Sigmoid colon (tissue), 6 donors: ENCODE measurements at regions not wholly inside any gene's neighbourhood (a gene's known extent, or its start where the extent isn't known, plus 50 kb on each side); places are given as distances from the start of the nearest gene placed in this dataset.
"Not testable (repeated sequence)": the region's sequence is repeated elsewhere in the genome, so short reads cannot be mapped to it uniquely, and the experiment has no call there.

Source experiments
- DNase-seq: peaks from one replicate; pipeline ENCODE4 v3.0.0-alpha.2; 2019
- H3K27ac ChIP-seq, 4 donors: fragments of 200-600 bp; sonication (generic); one replicate each; pipeline ENCODE4 v1.5.1; 2016 to 2019; ENCODE audit warnings: mild to moderate bottlenecking in 1 of 4
- H3K27me3 ChIP-seq, 3 donors: fragments of 200-600 bp; sonication (generic); one replicate each; pipeline ENCODE4 v1.5.1; 2019; ENCODE audit warnings: mild to moderate bottlenecking in 1 of 3
- H3K36me3 ChIP-seq, 4 donors: fragments of 200-600 bp; sonication (generic); one replicate each; pipeline ENCODE4 v1.5.1; 2016 to 2019
- H3K4me1 ChIP-seq, 4 donors: fragments of 200-600 bp; sonication (generic); one replicate each; pipeline ENCODE4 v1.5.1; 2017 to 2019
- H3K4me3 ChIP-seq, 4 donors: fragments of 200-600 bp; sonication (generic); one replicate each; pipeline ENCODE4 v1.5.1; 2017 to 2019; ENCODE audit warnings: mild to moderate bottlenecking in 2 of 4, moderate library complexity in 1 of 4
- H3K9me3 ChIP-seq, 4 donors: fragments of 200-600 bp in 3 of 4; sonication (generic) in 3 of 4; one replicate each; pipeline versions ENCODE4 v1.5.1 to v1.6.1; 2013 to 2019
- CTCF ChIP-seq, 4 experiments: fragments of 450-650 bp in 3 of 4; fragments of 200-600 bp in 1 of 4; IDR thresholded peaks; one replicate each; pipeline ENCODE4 v1.5.1; 2016 to 2019; ENCODE audit warnings: antibody characterized with exemption in 4 of 4, mild to moderate bottlenecking in 3 of 4, moderate library complexity in 2 of 4
- EP300 ChIP-seq, 4 donors: sonication (generic); formaldehyde crosslinking; IDR thresholded peaks; one replicate each; pipeline ENCODE4 v1.6.1; 2017; ENCODE audit warnings: antibody characterized with exemption in 4 of 4
- POLR2A ChIP-seq, 2 donors: fragments of 450-650 bp; IDR thresholded peaks; one replicate each; pipeline ENCODE4 v1.6.1; 2016; ENCODE audit warnings: antibody characterized with exemption in 2 of 2, mild to moderate bottlenecking in 2 of 2, moderate library complexity in 2 of 2
- POLR2AphosphoS5 ChIP-seq, 4 donors: sonication (generic); formaldehyde crosslinking; IDR thresholded peaks; one replicate each; pipeline ENCODE4 v1.6.1; 2017; ENCODE audit warnings: antibody characterized with exemption in 4 of 4
- WGBS, 2 donors: extraction: QIAGEN DNeasy Blood & Tissue Kit; methylation state at CpG; one replicate each; pipeline ENCODE4 v1.1.7; 2013; 5-methylcytosine and 5-hydroxymethylcytosine counted together
- intact Hi-C: fragments of 100-400 bp; cut with DNase I; formaldehyde crosslinking; loops from one replicate; pipeline ENCODE4 v1.15.1; 2023
- donor health status: healthy with polysubstance abuse.
- donor health status: healthy.

GRCh38 chr1:14281412-14281811 lies 317.1 kb upstream of the KAZN start:
- no peak for DNase-seq
- intact Hi-C loops, result no loop called here
- Histone ChIP-seq H3K27me3 (no peaks in the 10 kb centered on the region), H3K36me3 (no peaks in the 10 kb centered on the region), H3K27ac (no peak overlapping the region), H3K4me1 (no peaks in the 10 kb centered on the region), H3K9me3 (no peaks in the 10 kb centered on the region), H3K4me3 (no peak overlapping the region)
- TF ChIP-seq CTCF (IDR thresholded peaks at IDR 0.05) (no peak), POLR2A (IDR thresholded peaks at IDR 0.05) (no peak), EP300 (IDR thresholded peaks at IDR 0.05) (no peak), POLR2AphosphoS5 (IDR thresholded peaks at IDR 0.05) (no peak)
- WGBS, 2 donors, result 39 to 73% methylated on average over 1 of the region's 1 CpG

DNA sequence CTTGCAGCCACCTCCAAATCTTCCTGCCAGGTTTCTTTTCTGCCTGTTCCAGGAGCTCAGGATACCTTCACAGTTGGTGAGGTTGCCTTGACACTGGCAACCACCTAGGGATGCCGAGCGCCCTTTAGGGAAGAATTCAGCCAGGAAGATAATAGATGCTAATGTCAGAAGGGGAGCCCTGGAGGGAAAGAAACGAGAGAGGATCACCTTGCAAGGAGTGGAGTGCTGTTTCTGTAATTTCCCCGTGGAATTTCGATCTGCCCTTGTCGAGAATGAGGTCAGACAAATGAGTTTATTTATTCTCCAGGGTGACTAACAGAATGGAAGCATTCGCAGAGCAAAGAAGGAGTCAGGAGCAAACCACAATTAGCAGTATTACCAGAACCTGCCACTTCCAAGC lies 315.8 kb upstream of the KAZN start:
- Histone ChIP-seq H3K4me3 (no peak overlapping the region), H3K27me3 (no peaks in the 10 kb centered on the region), H3K27ac (no peak overlapping the region), H3K4me1 (no peaks in the 10 kb centered on the region), H3K36me3 (no peaks in the 10 kb centered on the region), H3K9me3 (no peaks in the 10 kb centered on the region)
- intact Hi-C loops, result no loop called here
- 49 to 81% methylated on average over 7 of the region's 7 CpGs for WGBS, 2 donors
- DNase-seq, result no peak
- TF ChIP-seq EP300 (IDR thresholded peaks at IDR 0.05) (no peak), POLR2A (IDR thresholded peaks at IDR 0.05) (no peak), POLR2AphosphoS5 (IDR thresholded peaks at IDR 0.05) (no peak), CTCF (IDR thresholded peaks at IDR 0.05) (no peak)

DNA sequence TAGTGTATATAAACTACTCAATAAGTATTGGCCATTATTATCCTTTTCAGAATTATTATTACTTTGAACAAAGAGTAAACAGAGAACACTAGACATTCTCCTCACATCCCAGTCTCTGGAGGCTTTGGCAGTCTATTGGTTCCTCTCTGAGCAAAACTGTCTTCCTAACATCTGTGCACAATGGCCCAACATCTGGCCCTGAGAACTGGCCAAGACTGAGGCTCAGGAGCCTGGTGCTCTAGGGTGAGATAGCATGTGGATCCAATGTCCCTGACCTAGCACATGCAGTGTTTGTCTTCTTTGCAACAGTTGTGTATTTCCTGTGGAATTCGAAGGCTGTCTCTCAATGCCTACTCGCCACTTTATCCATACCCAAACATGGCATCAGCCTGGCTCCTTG lies 313.2 kb upstream of the KAZN start:
- H3K27ac ChIP-seq, result no peak overlapping the region
- TF ChIP-seq CTCF (IDR thresholded peaks at IDR 0.05) (no peak), EP300 (IDR thresholded peaks at IDR 0.05) (no peak), POLR2A (IDR thresholded peaks at IDR 0.05) (no peak), POLR2AphosphoS5 (IDR thresholded peaks at IDR 0.05) (no peak)
- intact Hi-C loops, result no loop called here
- H3K36me3 ChIP-seq, result no peaks in the 10 kb centered on the region
- DNase-seq, result no peak
- H3K27me3 ChIP-seq, result no peaks in the 10 kb centered on the region
- 88 to 91% methylated on average over 2 of the region's 2 CpGs for WGBS, 2 donors
- no peak overlapping the region for H3K4me3 ChIP-seq
- no peaks in the 10 kb centered on the region for H3K4me1 ChIP-seq
- no peaks in the 10 kb centered on the region for H3K9me3 ChIP-seq

DNA sequence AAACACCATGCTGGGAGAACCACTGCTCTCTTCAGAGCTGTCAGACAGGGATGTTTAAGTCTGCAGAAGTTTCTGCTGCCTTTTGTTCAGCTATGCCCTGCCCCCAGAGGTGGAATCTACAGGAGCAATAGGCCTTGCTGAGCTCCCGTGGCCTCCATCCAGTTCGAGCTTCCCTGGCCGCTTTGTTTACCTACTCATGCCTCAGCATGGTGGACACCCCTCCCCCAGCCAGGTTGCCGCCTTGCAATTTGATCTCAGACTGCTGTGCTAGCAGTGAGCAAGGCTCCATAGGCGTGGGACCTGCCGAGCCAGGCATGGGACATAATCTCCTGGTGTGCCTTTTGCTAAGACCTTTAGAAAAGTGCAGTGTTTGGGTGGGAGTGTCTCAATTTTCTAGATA lies 307.3 kb upstream of the KAZN start:
- H3K4me1 ChIP-seq, H3K4me3 ChIP-seq, DNase-seq, intact Hi-C loops, H3K36me3 ChIP-seq, H3K27me3 ChIP-seq, H3K27ac ChIP-seq, H3K9me3 ChIP-seq: not testable (repeated sequence)
- 69 to 85% methylated on average over 6 of the region's 6 CpGs for WGBS, 2 donors

DNA sequence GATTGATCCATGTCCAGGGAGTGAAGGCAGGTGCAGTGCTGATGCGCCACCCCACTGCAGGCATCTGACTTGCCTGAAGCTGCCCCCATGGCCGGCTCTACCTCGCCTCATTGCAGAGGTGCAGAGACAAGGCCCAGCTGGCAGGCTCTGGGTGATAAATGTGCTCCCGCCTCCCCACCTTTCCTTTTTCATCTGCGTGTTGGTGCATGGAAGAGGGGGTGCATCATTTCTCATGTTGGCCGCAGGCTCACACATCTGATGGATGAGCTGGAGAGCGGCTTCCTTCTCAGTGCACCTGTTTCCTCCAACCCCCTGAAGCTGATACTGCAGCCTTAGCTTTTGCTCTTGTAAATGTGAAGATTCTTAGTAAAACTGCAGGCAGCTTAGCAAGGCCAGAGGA lies 306.0 kb upstream of the KAZN start:
- no peak overlapping the region for H3K4me3 ChIP-seq
- DNase-seq, result no peak
- no peaks in the 10 kb centered on the region for H3K4me1 ChIP-seq
- H3K27ac ChIP-seq, result no peak overlapping the region
- H3K27me3 ChIP-seq, result no peaks in the 10 kb centered on the region
- TF ChIP-seq EP300 (IDR thresholded peaks at IDR 0.05), result no peak
- 87 to 92% methylated on average over 7 of the region's 7 CpGs for WGBS, 2 donors
- intact Hi-C loops, result no loop called here
- H3K9me3 ChIP-seq, result no peaks in the 10 kb centered on the region
- no peaks in the 10 kb centered on the region for H3K36me3 ChIP-seq

- 92 to 97% methylated on average over 5 of the region's 5 CpGs for WGBS, 2 donors
- Histone ChIP-seq H3K4me3 (no peak overlapping the region), H3K4me1 (no peaks in the 10 kb centered on the region)
These were observed 304.5 kb upstream of the KAZN start for GRCh38 chr1:14294006-14294405.

More at GRCh38 chr1:14294006-14294405, 304.5 kb upstream of the KAZN start:
- TF ChIP-seq POLR2AphosphoS5 (IDR thresholded peaks at IDR 0.05), result no peak
- TF ChIP-seq CTCF (IDR thresholded peaks at IDR 0.05), result no peak
- no peak for TF ChIP-seq EP300 (IDR thresholded peaks at IDR 0.05)
- TF ChIP-seq POLR2A (IDR thresholded peaks at IDR 0.05), result no peak
- intact Hi-C loops, result no loop called here
- Histone ChIP-seq H3K9me3 (no peaks in the 10 kb centered on the region), H3K27me3 (no peaks in the 10 kb centered on the region), H3K36me3 (no peaks in the 10 kb centered on the region), H3K27ac (no peak overlapping the region)
- no peak for DNase-seq
